HCT116 (cell line): ENCODE measurements at regions not wholly inside any gene's neighbourhood (a gene's known extent, or its start where the extent isn't known, plus 50 kb on each side); places are given as distances from the start of the nearest gene placed in this dataset.

Source experiments
- ATAC-seq: fragments of 200-7000 bp; cut with Tn5 transposase; 2 replicates; pipeline ENCODE4 v1.9.1; 2020; ENCODE audit warnings: mild to moderate bottlenecking, moderate library complexity
- BruUV-seq: library from RNA; stranded (reverse); fragments of 400-500 nt; replicated peaks from 2 replicates; lab custom pipeline; 2021; lab: Mats Ljungman, UMichigan
- CTCF ChIA-PET: fragments of 300-600 bp; sonication (Branson Sonifier 250); formaldehyde crosslinking; loops from one replicate; lab custom pipeline; 2021; ENCODE audit warnings: antibody characterized with exemption; lab: Charles Lee
- POLR2A ChIA-PET: fragments of 300-600, 350-600 bp; sonication (Branson Sonifier 250); formaldehyde crosslinking; loops from one replicate; lab custom pipeline; 2021; ENCODE audit warnings: antibody characterized with exemption; lab: Charles Lee
- RAD21 ChIA-PET, 2 experiments: fragments of 300-600 bp; sonication (Branson Sonifier 250); formaldehyde crosslinking; loops; one replicate each; lab custom pipeline; 2023; ENCODE audit warnings: low total read pairs in 2 of 2; ENCODE audit not compliant: uncharacterized antibody in 2 of 2, unreplicated experiment in 2 of 2, low non-redundant PET in 1 of 2; lab: Charles Lee
- DNase-seq: peaks from one replicate; pipeline ENCODE4 v3.0.0-alpha.2; 2010; ENCODE audit warnings: low read depth, low spot score
- H2AFZ ChIP-seq: fragments of 200-600 bp; shearing (Covaris generic), sonication (generic); 2 replicates; pipeline ENCODE4 v1.6.1; 2017; ENCODE audit warnings: low read depth, mixed run types, mixed read lengths, antibody characterized with exemption, low read length; ENCODE audit not compliant: poor library complexity, severe bottlenecking
- H3K27ac ChIP-seq: 2 replicates; pipeline ENCODE4 v1.5.1; 2012; ENCODE audit warnings: low read depth, low read length
- H3K27me3 ChIP-seq: fragments of 200-600 bp; sonication (generic); 2 replicates; pipeline ENCODE4 v1.6.1; 2016; ENCODE audit warnings: mixed run types, low read length, mixed read lengths; ENCODE audit not compliant: insufficient read depth
- H3K36me3 ChIP-seq, 2 experiments: fragments of 200-500 bp in 1 of 2; fragments of 200-600 bp in 1 of 2; sonication (Bioruptor generic) in 1 of 2; sonication (generic) in 1 of 2; 2 replicates each; pipeline versions ENCODE4 v1.5.1 to v1.6.1; 2014 to 2016; ENCODE audit warnings: low read length in 2 of 2, inconsistent platforms in 1 of 2, mixed read lengths in 1 of 2, mixed run types in 1 of 2; ENCODE audit not compliant: insufficient read depth in 2 of 2, control insufficient read depth in 1 of 2
- H3K4me1 ChIP-seq, 2 experiments: fragments of 200-600 bp in 1 of 2; sonication (generic) in 1 of 2; 2 replicates each; pipeline versions ENCODE4 v1.5.1 to v1.6.1; 2012 to 2017; ENCODE audit warnings: low read length in 2 of 2, inconsistent platforms in 1 of 2, mild to moderate bottlenecking in 1 of 2, mixed read lengths in 1 of 2, mixed run types in 1 of 2, moderate library complexity in 1 of 2; ENCODE audit not compliant: insufficient read depth in 2 of 2, control insufficient read depth in 1 of 2
- H3K4me2 ChIP-seq: fragments of 200-600 bp; sonication (generic); 2 replicates; pipeline ENCODE4 v1.6.1; 2017; ENCODE audit warnings: mixed run types, low read length, mixed read lengths
- H3K4me3 ChIP-seq, 2 experiments: fragments of 200-600 bp in 1 of 2; sonication (generic) in 1 of 2; replicated peaks in 1 of 2; 2 replicates each; pipeline ENCODE4 v1.5.1; 2011 to 2016; ENCODE audit warnings: low read length in 2 of 2, control low read depth in 1 of 2, low read depth in 1 of 2, mild to moderate bottlenecking in 1 of 2, mixed read lengths in 1 of 2, mixed run types in 1 of 2
- H3K79me2 ChIP-seq: fragments of 200-600 bp; sonication (generic); 2 replicates; pipeline ENCODE4 v1.6.1; 2017; ENCODE audit warnings: mild to moderate bottlenecking, mixed run types, low read length, moderate library complexity, mixed read lengths; ENCODE audit not compliant: insufficient read depth
- H3K9ac ChIP-seq: fragments of 200-600 bp; sonication (generic); 2 replicates; pipeline ENCODE4 v1.6.1; 2016; ENCODE audit warnings: low read length, mixed read lengths
- H3K9me2 ChIP-seq: fragments of 200-600 bp; sonication (generic), shearing (Covaris generic); 2 replicates; pipeline ENCODE4 v1.6.1; 2017; ENCODE audit warnings: mixed run types, mild to moderate bottlenecking, moderate library complexity; ENCODE audit not compliant: insufficient read depth
- H3K9me3 ChIP-seq, 2 experiments: fragments of 200-500 bp in 1 of 2; fragments of 200-600 bp in 1 of 2; sonication (Bioruptor generic) in 1 of 2; sonication (generic) in 1 of 2; 2 replicates each; pipeline ENCODE4 v1.6.1; 2014 to 2017; ENCODE audit warnings: low read length in 2 of 2, mixed read lengths in 2 of 2, inconsistent platforms in 1 of 2, low read depth in 1 of 2, mild to moderate bottlenecking in 1 of 2, mixed run types in 1 of 2, moderate library complexity in 1 of 2; ENCODE audit not compliant: control insufficient read depth in 1 of 2, insufficient read depth in 1 of 2
- H4K20me1 ChIP-seq: fragments of 200-600 bp; sonication (generic), shearing (Covaris generic); 2 replicates; pipeline ENCODE4 v1.6.1; 2017; ENCODE audit warnings: mixed run types, mild to moderate bottlenecking, moderate library complexity; ENCODE audit not compliant: insufficient read depth
- EGR1 ChIP-seq: IDR thresholded peaks from 2 replicates; pipeline ENCODE4 v1.6.1; 2012; ENCODE audit warnings: low read depth
- ELF1 ChIP-seq: IDR thresholded peaks from 2 replicates; pipeline ENCODE4 v1.6.1; 2012; ENCODE audit warnings: low read depth, borderline replicate concordance
- EZH2 ChIP-seq: fragments of 200-600 bp; sonication (generic); IDR thresholded peaks from 2 replicates; pipeline ENCODE4 v1.6.1; 2017; ENCODE audit warnings: antibody characterized with exemption, mixed run types
- FOSL1 ChIP-seq: IDR thresholded peaks from 2 replicates; pipeline ENCODE4 v1.6.1; 2012; ENCODE audit warnings: low read depth
- POLR2A ChIP-seq: IDR thresholded peaks from 2 replicates; pipeline ENCODE4 v1.7.0; 2011; ENCODE audit warnings: borderline replicate concordance; ENCODE audit not compliant: insufficient read depth, insufficient read length; ENCODE audit errors: extremely low read depth
- POLR2AphosphoS5 ChIP-seq: IDR thresholded peaks from 2 replicates; pipeline ENCODE4 v1.6.1; 2011; ENCODE audit warnings: mild to moderate bottlenecking, low read depth, low read length, moderate library complexity
- RAD21 ChIP-seq: IDR thresholded peaks from 2 replicates; pipeline ENCODE4 v1.6.1; 2012; ENCODE audit warnings: low read depth, mild to moderate bottlenecking
- SIN3A ChIP-seq: IDR thresholded peaks from 2 replicates; pipeline ENCODE4 v1.6.1; 2012; ENCODE audit warnings: low read depth
- SP1 ChIP-seq: IDR thresholded peaks from 2 replicates; pipeline ENCODE4 v1.6.1; 2012; ENCODE audit warnings: low read depth
- SRF ChIP-seq: IDR thresholded peaks from 2 replicates; pipeline ENCODE4 v1.6.1; 2012; ENCODE audit warnings: low read depth
- TCF7L2 ChIP-seq: IDR thresholded peaks from 2 replicates; pipeline ENCODE4 v1.7.0; 2011; ENCODE audit warnings: borderline replicate concordance, inconsistent platforms; ENCODE audit not compliant: insufficient read depth, insufficient read length; ENCODE audit errors: extremely low read depth
- YY1 ChIP-seq: IDR thresholded peaks from 2 replicates; pipeline ENCODE4 v1.6.1; 2011; ENCODE audit warnings: low read length, low read depth, moderate library complexity, mild to moderate bottlenecking; ENCODE audit not compliant: insufficient replicate concordance; ENCODE audit errors: extremely low read depth
- ZNF274 ChIP-seq: fragments of 200-500 bp; sonication (Bioruptor generic); IDR thresholded peaks from 2 replicates; pipeline ENCODE4 v1.6.1; 2014; ENCODE audit warnings: mild to moderate bottlenecking, low read depth, low read length, inconsistent platforms
- intact Hi-C: fragments of 100-400 bp; cut with micrococcal nuclease; formaldehyde crosslinking; loops from 2 replicates; pipeline ENCODE4 v1.10.0; 2022
- TF ChIP-seq, protein P1 (sequence below): IDR thresholded peaks from 2 replicates; pipeline ENCODE4 v1.6.1; 2012
- TF ChIP-seq, protein P2 (sequence below): IDR thresholded peaks from 2 replicates; pipeline ENCODE4 v1.6.1; 2012
- TF ChIP-seq, protein P3 (sequence below): IDR thresholded peaks from 2 replicates; pipeline ENCODE4 v1.6.1; 2011; ENCODE audit warnings: mild to moderate bottlenecking, low read length, moderate library complexity; ENCODE audit not compliant: insufficient replicate concordance; ENCODE audit errors: extremely low read depth

DNA sequence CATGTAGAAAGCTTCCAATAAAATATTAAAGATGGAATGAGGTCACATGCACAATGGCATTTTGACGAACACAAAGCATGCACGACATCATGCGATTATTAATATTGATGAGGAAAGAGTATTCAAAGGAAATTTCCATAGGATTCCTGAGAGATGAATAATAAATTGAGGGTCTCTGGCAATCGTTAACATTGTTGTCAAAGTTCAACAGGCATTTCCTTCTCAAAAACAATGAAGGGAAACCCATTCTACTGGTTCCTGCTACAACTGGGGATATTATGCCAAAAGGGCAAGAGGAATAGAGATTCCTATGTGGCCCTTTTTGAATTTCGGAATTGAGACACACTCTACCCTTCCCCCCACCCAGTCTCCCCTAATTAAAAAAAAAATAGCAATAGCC lies 128.3 kb upstream of the NUDT7 start:
- ATAC-seq (no peak), DNase-seq (no peak)
- intact Hi-C loops = no loop called here
- no peaks in the 10 kb centered on the region for H3K4me1 ChIP-seq
- ChIA-PET POLR2A (no interaction called here), CTCF (no interaction called here), RAD21 (no interaction called here)
- no TSS peak for BruUV-seq
- no peak overlapping the region for H3K4me3 ChIP-seq
- no peak overlapping the region for H2AFZ ChIP-seq
- TF ChIP-seq EGR1 (no peak), ZNF274 (no peak), ELF1 (no peak), POLR2AphosphoS5 (no peak), SP1 (no peak), SIN3A (no peak), FOSL1 (no peak), EZH2 (no peak), SRF (no peak), RAD21 (no peak), YY1 (no peak), TCF7L2 (no peak), POLR2A (no peak)
- TF ChIP-seq, protein P1, sequence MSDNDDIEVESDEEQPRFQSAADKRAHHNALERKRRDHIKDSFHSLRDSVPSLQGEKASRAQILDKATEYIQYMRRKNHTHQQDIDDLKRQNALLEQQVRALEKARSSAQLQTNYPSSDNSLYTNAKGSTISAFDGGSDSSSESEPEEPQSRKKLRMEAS = no peak
- TF ChIP-seq, protein P2, sequence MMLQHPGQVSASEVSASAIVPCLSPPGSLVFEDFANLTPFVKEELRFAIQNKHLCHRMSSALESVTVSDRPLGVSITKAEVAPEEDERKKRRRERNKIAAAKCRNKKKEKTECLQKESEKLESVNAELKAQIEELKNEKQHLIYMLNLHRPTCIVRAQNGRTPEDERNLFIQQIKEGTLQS = no peak
- TF ChIP-seq, protein P3, sequence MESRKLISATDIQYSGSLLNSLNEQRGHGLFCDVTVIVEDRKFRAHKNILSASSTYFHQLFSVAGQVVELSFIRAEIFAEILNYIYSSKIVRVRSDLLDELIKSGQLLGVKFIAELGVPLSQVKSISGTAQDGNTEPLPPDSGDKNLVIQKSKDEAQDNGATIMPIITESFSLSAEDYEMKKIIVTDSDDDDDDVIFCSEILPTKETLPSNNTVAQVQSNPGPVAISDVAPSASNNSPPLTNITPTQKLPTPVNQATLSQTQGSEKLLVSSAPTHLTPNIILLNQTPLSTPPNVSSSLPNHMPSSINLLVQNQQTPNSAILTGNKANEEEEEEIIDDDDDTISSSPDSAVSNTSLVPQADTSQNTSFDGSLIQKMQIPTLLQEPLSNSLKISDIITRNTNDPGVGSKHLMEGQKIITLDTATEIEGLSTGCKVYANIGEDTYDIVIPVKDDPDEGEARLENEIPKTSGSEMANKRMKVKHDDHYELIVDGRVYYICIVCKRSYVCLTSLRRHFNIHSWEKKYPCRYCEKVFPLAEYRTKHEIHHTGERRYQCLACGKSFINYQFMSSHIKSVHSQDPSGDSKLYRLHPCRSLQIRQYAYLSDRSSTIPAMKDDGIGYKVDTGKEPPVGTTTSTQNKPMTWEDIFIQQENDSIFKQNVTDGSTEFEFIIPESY = no peak
- H3K9me2 ChIP-seq = no peaks in the 10 kb centered on the region
- no peaks in the 10 kb centered on the region for H3K36me3 ChIP-seq
- H3K4me2 ChIP-seq = no peak overlapping the region
- H4K20me1 ChIP-seq = no peaks in the 10 kb centered on the region
- no peaks in the 10 kb centered on the region for H3K79me2 ChIP-seq
- H3K9me3 ChIP-seq = no peaks in the 10 kb centered on the region
- no peak overlapping the region for H3K27ac ChIP-seq
- H3K9ac ChIP-seq = no peak overlapping the region
- peaks cover 13% of the 10 kb centered on the region for H3K27me3 ChIP-seq
